Breast epithelium (tissue), 3 donors: ENCODE measurements at regions not wholly inside any gene's neighbourhood (a gene's known extent, or its start where the extent isn't known, plus 50 kb on each side); places are given as distances from the start of the nearest gene placed in this dataset.

Source experiments
- CTCF ChIP-seq, 3 donors: fragments of 450-650 bp; IDR thresholded peaks; one replicate each; pipeline ENCODE4 v1.5.1; 2016 to 2017; ENCODE audit warnings: antibody characterized with exemption in 3 of 3, mild to moderate bottlenecking in 3 of 3, moderate library complexity in 3 of 3
- POLR2A ChIP-seq: fragments of 450-650 bp; IDR thresholded peaks from one replicate; pipeline ENCODE4 v1.6.1; 2016; ENCODE audit warnings: antibody characterized with exemption, mild to moderate bottlenecking, moderate library complexity
- POLR2AphosphoS5 ChIP-seq, 3 donors: sonication (generic); formaldehyde crosslinking; IDR thresholded peaks; one replicate each; pipeline ENCODE4 v1.6.1; 2017; ENCODE audit warnings: antibody characterized with exemption in 3 of 3

DNA sequence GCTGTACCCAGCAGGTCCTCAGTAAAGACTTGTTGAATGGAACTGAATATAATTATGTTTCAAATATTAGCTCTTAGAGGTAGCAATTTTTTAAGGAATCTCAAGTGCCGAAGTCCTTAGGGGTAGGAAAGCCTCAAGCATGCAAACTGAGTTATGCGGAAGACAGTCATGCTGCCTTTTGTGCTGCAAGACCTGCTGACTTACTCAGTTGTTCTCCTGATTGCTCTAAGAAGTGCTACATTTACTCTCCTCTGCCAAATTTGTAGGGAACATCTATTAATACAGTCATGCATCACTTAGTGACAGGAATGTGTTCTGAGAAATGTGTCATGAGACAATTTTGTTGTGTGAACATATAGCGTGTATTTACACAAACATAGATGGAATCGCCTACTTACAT, 325.6 kb upstream of the AZI2 start:
- TF ChIP-seq POLR2A = no peak
- TF ChIP-seq CTCF (IDR thresholded peaks at IDR 0.05) = no peak
- TF ChIP-seq POLR2AphosphoS5 (IDR thresholded peaks at IDR 0.05) = no peak
